Sigmoid colon (tissue), 4 donors: ENCODE measurements at regions not wholly inside any gene's neighbourhood (a gene's known extent, or its start where the extent isn't known, plus 50 kb on each side); places are given as distances from the start of the nearest gene placed in this dataset.

Experiments
- CTCF ChIP-seq, 4 experiments: fragments of 450-650 bp in 3 of 4; fragments of 200-600 bp in 1 of 4; IDR thresholded peaks; one replicate each; pipeline ENCODE4 v1.5.1; 2016 to 2019; ENCODE audit warnings: antibody characterized with exemption in 4 of 4, mild to moderate bottlenecking in 3 of 4, moderate library complexity in 2 of 4
- EP300 ChIP-seq, 4 donors: sonication (generic); formaldehyde crosslinking; IDR thresholded peaks; one replicate each; pipeline ENCODE4 v1.6.1; 2017; ENCODE audit warnings: antibody characterized with exemption in 4 of 4
- POLR2A ChIP-seq, 2 donors: fragments of 450-650 bp; IDR thresholded peaks; one replicate each; pipeline ENCODE4 v1.6.1; 2016; ENCODE audit warnings: antibody characterized with exemption in 2 of 2, mild to moderate bottlenecking in 2 of 2, moderate library complexity in 2 of 2
- POLR2AphosphoS5 ChIP-seq, 4 donors: sonication (generic); formaldehyde crosslinking; IDR thresholded peaks; one replicate each; pipeline ENCODE4 v1.6.1; 2017; ENCODE audit warnings: antibody characterized with exemption in 4 of 4

DNA sequence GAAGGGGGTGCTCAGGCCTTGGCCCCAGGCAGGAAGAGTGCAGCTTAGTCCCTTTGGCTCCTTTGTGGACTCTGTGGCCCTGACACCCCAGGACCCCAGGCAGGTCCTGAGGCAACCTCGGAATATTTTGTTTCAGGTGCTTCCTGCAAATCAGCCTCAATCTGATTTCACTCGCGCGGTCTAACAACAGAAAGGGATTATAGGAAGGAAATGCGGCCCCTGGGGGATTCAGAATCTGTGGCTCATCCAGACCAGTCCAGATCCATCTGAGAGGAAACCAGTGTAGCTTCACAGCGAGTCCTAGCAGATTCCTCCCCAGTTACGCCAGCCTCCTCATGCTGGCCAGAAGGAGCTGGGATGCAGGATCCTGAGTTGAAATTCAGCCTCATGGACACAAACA is 59.5 kb upstream of the YWHAQ start:
- TF ChIP-seq CTCF (IDR thresholded peaks at IDR 0.05): no peak
- TF ChIP-seq EP300 (IDR thresholded peaks at IDR 0.05): no peak
- TF ChIP-seq POLR2A (IDR thresholded peaks at IDR 0.05): no peak
- no peak for TF ChIP-seq POLR2AphosphoS5 (IDR thresholded peaks at IDR 0.05)
